ENCODE measurements at regions not wholly inside any gene's neighbourhood (a gene's known extent, or its start where the extent isn't known, plus 50 kb on each side); places are given as distances from the start of the nearest gene placed in this dataset.

DNA sequence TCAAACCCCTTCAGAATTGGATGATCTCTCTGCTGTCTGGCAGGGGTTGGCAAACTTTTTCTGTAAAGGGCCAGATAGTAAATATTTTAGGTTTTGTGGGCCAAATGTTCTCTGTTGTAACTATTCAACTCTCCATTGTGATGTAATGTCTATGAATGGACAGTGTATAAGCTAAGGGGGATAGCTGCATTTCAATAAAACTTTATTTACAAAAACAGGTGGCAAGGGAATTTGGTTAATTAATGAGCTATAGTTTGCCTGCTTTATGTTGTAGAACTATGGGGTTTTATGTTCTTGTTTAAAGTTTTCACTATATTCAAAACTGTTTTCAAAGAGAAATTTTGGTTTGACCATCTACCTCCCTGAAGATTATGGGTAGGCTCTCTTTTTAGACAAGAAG is 182.1 kb upstream of the CITED2 start:
- DNase-seq: no peak
- Mint-ChIP-seq H3K4me3 (ENCODE audit: unreplicated experiment) (no peak overlapping the region), H3K4me1 (ENCODE audit: low read depth, unreplicated experiment) (no peaks in the 10 kb centered on the region), H3K9me3 (ENCODE audit: unreplicated experiment) (peaks cover 2% of the 10 kb centered on the region), H3K36me3 (ENCODE audit: unreplicated experiment) (no peaks in the 10 kb centered on the region), H3K27me3 (ENCODE audit: unreplicated experiment) (no peaks in the 10 kb centered on the region), H3K27ac (ENCODE audit: unreplicated experiment) (no peak overlapping the region)
- TF ChIP-seq, protein P1, sequence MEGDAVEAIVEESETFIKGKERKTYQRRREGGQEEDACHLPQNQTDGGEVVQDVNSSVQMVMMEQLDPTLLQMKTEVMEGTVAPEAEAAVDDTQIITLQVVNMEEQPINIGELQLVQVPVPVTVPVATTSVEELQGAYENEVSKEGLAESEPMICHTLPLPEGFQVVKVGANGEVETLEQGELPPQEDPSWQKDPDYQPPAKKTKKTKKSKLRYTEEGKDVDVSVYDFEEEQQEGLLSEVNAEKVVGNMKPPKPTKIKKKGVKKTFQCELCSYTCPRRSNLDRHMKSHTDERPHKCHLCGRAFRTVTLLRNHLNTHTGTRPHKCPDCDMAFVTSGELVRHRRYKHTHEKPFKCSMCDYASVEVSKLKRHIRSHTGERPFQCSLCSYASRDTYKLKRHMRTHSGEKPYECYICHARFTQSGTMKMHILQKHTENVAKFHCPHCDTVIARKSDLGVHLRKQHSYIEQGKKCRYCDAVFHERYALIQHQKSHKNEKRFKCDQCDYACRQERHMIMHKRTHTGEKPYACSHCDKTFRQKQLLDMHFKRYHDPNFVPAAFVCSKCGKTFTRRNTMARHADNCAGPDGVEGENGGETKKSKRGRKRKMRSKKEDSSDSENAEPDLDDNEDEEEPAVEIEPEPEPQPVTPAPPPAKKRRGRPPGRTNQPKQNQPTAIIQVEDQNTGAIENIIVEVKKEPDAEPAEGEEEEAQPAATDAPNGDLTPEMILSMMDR (IDR thresholded peaks at IDR 0.05; ENCODE audit: partially characterized antibody, unreplicated experiment): no peak

DNA sequence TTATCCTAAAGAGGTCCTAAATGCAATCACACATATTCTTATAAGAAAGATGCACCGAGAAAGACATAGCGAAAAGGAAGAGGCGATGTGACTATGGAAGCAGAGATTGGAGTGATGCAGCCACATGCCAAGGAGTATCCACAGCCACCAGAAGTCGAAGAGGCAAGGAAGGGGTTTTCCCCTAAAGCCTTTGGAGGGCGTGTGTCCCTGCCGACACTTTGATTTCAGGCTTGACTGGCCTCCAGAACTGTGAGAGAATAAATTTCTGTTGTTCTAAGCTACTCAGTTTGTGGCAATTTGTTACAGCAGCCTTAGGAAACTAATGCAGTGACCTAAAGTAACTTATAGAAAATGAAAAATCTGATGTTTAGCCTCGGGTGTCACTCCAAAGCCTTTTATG is 179.5 kb upstream of the CITED2 start:
- Mint-ChIP-seq H3K4me1 (ENCODE audit: low read depth, unreplicated experiment) (no peaks in the 10 kb centered on the region), H3K27me3 (ENCODE audit: unreplicated experiment) (no peaks in the 10 kb centered on the region), H3K36me3 (ENCODE audit: unreplicated experiment) (no peaks in the 10 kb centered on the region), H3K9me3 (ENCODE audit: unreplicated experiment) (peaks cover 2% of the 10 kb centered on the region), H3K27ac (ENCODE audit: unreplicated experiment) (no peak overlapping the region), H3K4me3 (ENCODE audit: unreplicated experiment) (no peak overlapping the region)
- no peak for DNase-seq
- TF ChIP-seq, protein P1 (IDR thresholded peaks at IDR 0.05; ENCODE audit: partially characterized antibody, unreplicated experiment): no peak

DNA sequence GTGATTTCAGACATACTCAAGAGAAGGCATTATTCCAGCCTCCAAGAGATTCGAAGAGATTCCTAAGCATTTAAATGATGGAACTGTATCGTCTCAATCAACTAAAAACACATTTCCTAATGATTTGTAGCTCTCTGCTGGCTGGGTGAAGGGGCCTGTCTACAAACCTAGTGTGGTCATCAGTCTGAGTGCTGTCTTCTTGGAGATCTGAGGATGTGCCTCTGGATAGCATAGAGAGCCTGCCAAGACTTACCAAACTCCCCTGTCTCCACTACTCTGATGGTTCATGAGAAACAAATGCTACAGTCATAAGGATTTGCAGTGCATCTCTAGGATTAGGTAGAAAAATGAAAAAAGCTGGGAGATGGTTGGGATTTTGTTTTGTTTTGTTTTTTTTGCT is 176.9 kb upstream of the CITED2 start:
- no peaks in the 10 kb centered on the region for H3K4me1 Mint-ChIP-seq (ENCODE audit: low read depth, unreplicated experiment)
- no peak overlapping the region for H3K4me3 Mint-ChIP-seq (ENCODE audit: unreplicated experiment)
- H3K36me3 Mint-ChIP-seq (ENCODE audit: unreplicated experiment): no peaks in the 10 kb centered on the region
- DNase-seq: no peak
- H3K27ac Mint-ChIP-seq (ENCODE audit: unreplicated experiment): no peak overlapping the region
- TF ChIP-seq, protein P1 (IDR thresholded peaks at IDR 0.05; ENCODE audit: partially characterized antibody, unreplicated experiment): no peak
- no peaks in the 10 kb centered on the region for H3K9me3 Mint-ChIP-seq (ENCODE audit: unreplicated experiment)
- no peaks in the 10 kb centered on the region for H3K27me3 Mint-ChIP-seq (ENCODE audit: unreplicated experiment)

DNA sequence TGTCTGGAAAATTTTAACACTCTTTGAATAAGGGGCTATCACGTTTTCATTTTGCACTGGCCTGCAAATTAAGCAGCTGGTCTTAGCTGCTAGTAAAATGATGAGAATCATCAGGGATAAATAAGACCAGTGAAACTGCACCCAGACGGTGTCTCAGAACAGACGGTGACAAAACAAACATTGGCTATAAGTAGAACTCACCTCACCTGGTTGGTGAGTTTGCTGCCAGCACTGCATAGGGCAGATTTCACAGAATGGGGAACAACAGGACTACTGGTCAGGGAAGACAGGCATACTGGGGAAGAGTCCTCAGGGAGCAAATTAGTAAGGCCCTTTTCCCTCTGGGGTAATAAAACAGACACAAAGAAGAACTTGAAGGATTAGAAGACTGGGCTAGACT is 175.9 kb upstream of the CITED2 start:
- TF ChIP-seq, protein P1 (IDR thresholded peaks at IDR 0.05; ENCODE audit: partially characterized antibody, unreplicated experiment): no peak
- Mint-ChIP-seq H3K27me3 (ENCODE audit: unreplicated experiment) (no peaks in the 10 kb centered on the region), H3K36me3 (ENCODE audit: unreplicated experiment) (no peaks in the 10 kb centered on the region), H3K9me3 (ENCODE audit: unreplicated experiment) (no peaks in the 10 kb centered on the region), H3K27ac (ENCODE audit: unreplicated experiment) (no peak overlapping the region), H3K4me3 (ENCODE audit: unreplicated experiment) (no peak overlapping the region), H3K4me1 (ENCODE audit: low read depth, unreplicated experiment) (no peaks in the 10 kb centered on the region)
- no peak for DNase-seq

DNA sequence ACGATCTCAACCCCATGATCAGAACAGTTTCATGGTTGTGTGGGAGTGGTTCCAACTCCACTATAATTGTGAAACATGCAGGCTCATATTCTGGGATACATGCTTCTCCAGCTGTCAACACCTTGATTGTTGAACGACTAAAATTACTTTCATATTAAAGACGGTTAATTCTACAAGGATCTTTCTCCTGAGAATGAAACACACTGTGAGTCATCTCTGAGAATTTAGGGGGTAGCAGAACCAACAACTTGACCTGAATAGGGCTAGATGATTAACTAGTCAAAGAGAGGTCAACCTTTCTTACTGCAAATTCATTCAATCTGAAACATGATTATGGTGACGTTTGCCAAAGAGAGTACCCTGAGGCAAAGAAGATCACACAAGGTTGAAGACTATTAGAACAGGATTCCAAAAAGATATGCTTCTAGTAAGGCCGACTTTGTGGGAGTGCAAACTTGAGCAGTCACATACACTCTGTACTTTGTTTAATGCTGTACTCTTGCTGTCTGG is 175.2 kb upstream of the CITED2 start:
- no peak for DNase-seq
- H3K4me3 Mint-ChIP-seq (ENCODE audit: unreplicated experiment): no peak overlapping the region
- H3K9me3 Mint-ChIP-seq (ENCODE audit: unreplicated experiment): no peaks in the 10 kb centered on the region
- no peaks in the 10 kb centered on the region for H3K27me3 Mint-ChIP-seq (ENCODE audit: unreplicated experiment)
- no peak overlapping the region for H3K27ac Mint-ChIP-seq (ENCODE audit: unreplicated experiment)
- H3K4me1 Mint-ChIP-seq (ENCODE audit: low read depth, unreplicated experiment): no peaks in the 10 kb centered on the region
- H3K36me3 Mint-ChIP-seq (ENCODE audit: unreplicated experiment): no peaks in the 10 kb centered on the region
- TF ChIP-seq, protein P1 (IDR thresholded peaks at IDR 0.05; ENCODE audit: partially characterized antibody, unreplicated experiment): no peak

All from glutamatergic neuron (in vitro differentiated cells).